Gastrocnemius medialis (tissue), 4 donors: ENCODE measurements at regions not wholly inside any gene's neighbourhood (a gene's known extent, or its start where the extent isn't known, plus 50 kb on each side); places are given as distances from the start of the nearest gene placed in this dataset.

ENCODE experiments used
- ATAC-seq, 2 donors: fragments of 150-250 bp; one replicate each; pipeline ENCODE4 v1.9.1; 2016
- DNase-seq, 2 donors: peaks; one replicate each; pipeline ENCODE4 v3.0.0-alpha.2; 2019
- H3K27ac ChIP-seq, 4 donors: fragments of 200-600 bp; sonication (generic); 1 replicate in 1 of 4; 2 replicates in 3 of 4; pipeline ENCODE4 v1.5.1; 2016 to 2018; ENCODE audit warnings: mild to moderate bottlenecking in 2 of 4, moderate library complexity in 1 of 4
- H3K27me3 ChIP-seq, 3 donors: fragments of 200-600 bp; sonication (generic) in 2 of 3; 1 replicate in 1 of 3; 2 replicates in 2 of 3; pipeline versions ENCODE4 v1.5.1 to v1.6.0; 2016 to 2019; ENCODE audit warnings: mild to moderate bottlenecking in 1 of 3, moderate library complexity in 1 of 3
- H3K36me3 ChIP-seq, 2 donors: fragments of 200-600 bp; sonication (generic) in 1 of 2; one replicate each; pipeline ENCODE4 v1.5.1; 2017 to 2018
- H3K4me1 ChIP-seq, 2 donors: fragments of 200-600 bp; sonication (generic) in 1 of 2; one replicate each; pipeline ENCODE4 v1.5.1; 2016 to 2017; ENCODE audit warnings: mild to moderate bottlenecking in 2 of 2
- H3K4me3 ChIP-seq, 4 donors: fragments of 200-600 bp; sonication (generic) in 3 of 4; 1 replicate in 1 of 4; 2 replicates in 3 of 4; pipeline ENCODE4 v1.5.1; 2016 to 2019; ENCODE audit warnings: mild to moderate bottlenecking in 2 of 4
- H3K9me3 ChIP-seq, 3 donors: fragments of 200-600 bp; sonication (generic) in 2 of 3; 1 replicate in 1 of 3; 2 replicates in 2 of 3; pipeline ENCODE4 v1.5.1; 2016 to 2019
- CTCF ChIP-seq, 5 experiments: fragments of 450-650 bp in 3 of 5; fragments of 200-600 bp in 2 of 5; sonication (generic) in 2 of 5; IDR thresholded peaks in 4 of 5; conservative IDR thresholded peaks in 1 of 5; 1 replicate in 4 of 5; 2 replicates in 1 of 5; pipeline ENCODE4 v1.5.1; 2016 to 2019; ENCODE audit warnings: antibody characterized with exemption in 5 of 5, mild to moderate bottlenecking in 3 of 5, moderate library complexity in 3 of 5
- POLR2A ChIP-seq, 2 donors: fragments of 450-650 bp; IDR thresholded peaks; one replicate each; pipeline ENCODE4 v1.6.1; 2017; ENCODE audit warnings: antibody characterized with exemption in 2 of 2, mild to moderate bottlenecking in 2 of 2, moderate library complexity in 2 of 2
- in situ Hi-C, 4 donors: fragments of 200-750 bp; cut with MboI; loops; one replicate each; pipeline versions ENCODE4 v1.15.0 to v1.8.0; 2017; ENCODE audit warnings: low sequenced_read_pairs in 4 of 4
- intact Hi-C: fragments of 100-400 bp; cut with DNase I; formaldehyde crosslinking; loops from one replicate; pipeline ENCODE4 v1.15.1; 2023; ENCODE audit warnings: low total_unique reads

- Histone ChIP-seq H3K27ac (no peak overlapping the region), H3K9me3 (no peaks in the 10 kb centered on the region), H3K4me1 (no peaks in the 10 kb centered on the region), H3K4me3 (no peak overlapping the region), H3K27me3 (peaks cover 29 to 42% (median 31%) of the 10 kb centered on the region in 3 donors), H3K36me3 (no peaks in the 10 kb centered on the region)
- no peak for DNase-seq
- no peak for TF ChIP-seq POLR2A (IDR thresholded peaks at IDR 0.05)
- TF ChIP-seq CTCF (IDR thresholded peaks at IDR 0.05 in 4 of 5, conservative IDR thresholded peaks at IDR 0.05 in 1 of 5), result no peak
- ATAC-seq, result no peak
- intact Hi-C loops (no loop called here), in situ Hi-C loops (loop anchor here in 2 of 4 donors (25.0 kb wide), 2 partner anchors 296 to 921 kb away; no protein-coding TSS in a partner anchor)
These were observed 82.7 kb upstream of the DHRSX start for GRCh38 chrX:2583194-2584162.

GRCh38 chrX:2582667-2583066 is 81.9 kb upstream of the DHRSX start:
- intact Hi-C loops, result no loop called here
- DNase-seq, result no peak
- in situ Hi-C loops, result loop anchor here in 2 of 4 donors (25.0 kb wide), 2 partner anchors 295 to 920 kb away; no protein-coding TSS in a partner anchor
- H3K4me1 ChIP-seq, result no peaks in the 10 kb centered on the region
- no peaks in the 10 kb centered on the region for H3K9me3 ChIP-seq
- no peak for ATAC-seq
- H3K27me3 ChIP-seq, result peaks cover 29 to 42% (median 31%) of the 10 kb centered on the region in 3 donors
- no peak overlapping the region for H3K4me3 ChIP-seq
- H3K27ac ChIP-seq, result no peak overlapping the region
- no peaks in the 10 kb centered on the region for H3K36me3 ChIP-seq
- TF ChIP-seq CTCF (IDR thresholded peaks at IDR 0.05 in 4 of 5, conservative IDR thresholded peaks at IDR 0.05 in 1 of 5) (no peak), POLR2A (IDR thresholded peaks at IDR 0.05) (no peak)

- in situ Hi-C loops, result loop anchor here in 2 of 4 donors (25.0 kb wide), 2 partner anchors 294 to 919 kb away; no protein-coding TSS in a partner anchor
These were observed 80.5 kb upstream of the DHRSX start for GRCh38 chrX:2581296-2581695.

GRCh38 chrX:2578864-2579263 is 78.1 kb upstream of the DHRSX start:
- in situ Hi-C loops, result loop anchor here in 2 of 4 donors (25.0 kb wide), 2 partner anchors 292 to 917 kb away; no protein-coding TSS in a partner anchor
- ATAC-seq (no peak), DNase-seq (no peak)
- Histone ChIP-seq H3K27me3 (peaks cover 22 to 34% (median 23%) of the 10 kb centered on the region in 3 donors), H3K4me1 (no peaks in the 10 kb centered on the region), H3K36me3 (no peaks in the 10 kb centered on the region), H3K4me3 (no peak overlapping the region), H3K9me3 (no peaks in the 10 kb centered on the region), H3K27ac (no peak overlapping the region)
- intact Hi-C loops, result no loop called here
- no peak for TF ChIP-seq CTCF (IDR thresholded peaks at IDR 0.05 in 4 of 5, conservative IDR thresholded peaks at IDR 0.05 in 1 of 5)

More at GRCh38 chrX:2581296-2581695, 80.5 kb upstream of the DHRSX start:
- no peak for DNase-seq
- Histone ChIP-seq H3K4me1 (no peaks in the 10 kb centered on the region), H3K4me3 (no peak overlapping the region), H3K27ac (no peak overlapping the region), H3K27me3 (peaks cover 29 to 42% (median 31%) of the 10 kb centered on the region in 3 donors), H3K36me3 (no peaks in the 10 kb centered on the region), H3K9me3 (no peaks in the 10 kb centered on the region)
- no peak for ATAC-seq
- TF ChIP-seq CTCF (IDR thresholded peaks at IDR 0.05 in 4 of 5, conservative IDR thresholded peaks at IDR 0.05 in 1 of 5) (no peak), POLR2A (IDR thresholded peaks at IDR 0.05) (no peak)
- intact Hi-C loops, result no loop called here
